Kidney glomerular epithelial cell (primary cell): ENCODE measurements at regions not wholly inside any gene's neighbourhood (a gene's known extent, or its start where the extent isn't known, plus 50 kb on each side); places are given as distances from the start of the nearest gene placed in this dataset.

Experiments used
- DNase-seq: peaks from one replicate; lab custom pipeline; 2025; lab: John Stamatoyannopoulos, UW

DNA sequence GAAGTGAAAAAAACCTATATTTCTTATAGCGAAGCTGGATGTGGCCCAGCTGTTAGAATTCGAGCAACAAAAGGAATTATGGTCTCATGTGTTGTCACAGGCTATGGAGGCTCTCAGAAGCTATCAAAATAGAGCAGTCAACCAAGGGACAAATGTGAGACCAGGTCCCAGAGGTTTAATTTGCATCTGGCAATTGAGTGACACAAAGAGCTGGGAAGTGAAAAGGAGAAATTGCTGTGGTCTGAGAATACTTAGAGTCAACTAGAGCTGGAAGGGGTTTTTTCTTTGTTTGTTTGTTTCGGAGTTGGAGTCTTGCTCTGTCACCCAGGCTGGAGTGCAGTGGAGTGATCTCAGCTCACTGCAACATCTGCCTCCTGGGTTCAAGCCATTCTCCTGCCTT lies 61.3 kb upstream of the SMAD3 start:
- no peak for DNase-seq

DNA sequence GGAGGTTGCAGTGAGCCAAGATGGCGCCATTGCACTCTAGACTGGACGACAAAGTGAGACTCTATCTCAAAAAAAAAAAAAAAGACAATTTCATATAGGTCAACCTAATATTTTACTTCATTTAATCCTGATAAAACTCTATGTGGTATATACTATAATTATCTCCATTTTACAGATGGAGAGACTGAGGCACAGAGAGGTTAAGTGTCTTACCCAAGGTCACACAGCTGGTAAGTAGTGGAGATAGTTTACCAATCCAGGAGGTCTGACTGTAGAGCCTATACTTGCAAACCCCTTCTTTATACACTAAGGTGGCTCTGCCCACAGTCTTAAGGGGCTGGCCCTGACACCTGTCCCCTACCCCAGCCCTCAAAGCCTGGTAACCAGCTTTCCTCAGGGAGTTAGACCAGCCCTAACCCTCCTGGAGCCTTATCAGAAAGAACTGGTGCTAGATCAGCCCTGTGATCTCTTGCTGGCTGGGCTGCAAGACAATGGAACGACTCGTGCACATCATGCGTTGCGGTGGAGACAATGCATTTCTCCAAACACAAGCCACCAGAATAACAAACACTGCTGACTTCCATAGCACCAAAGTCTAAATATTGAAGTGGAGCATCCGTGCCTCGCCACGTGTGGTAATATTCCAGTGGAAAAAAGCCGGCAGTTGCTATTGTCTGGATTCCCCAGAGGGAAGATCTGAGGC lies 60.0 kb upstream of the SMAD3 start:
- DNase-seq: no peak

DNA sequence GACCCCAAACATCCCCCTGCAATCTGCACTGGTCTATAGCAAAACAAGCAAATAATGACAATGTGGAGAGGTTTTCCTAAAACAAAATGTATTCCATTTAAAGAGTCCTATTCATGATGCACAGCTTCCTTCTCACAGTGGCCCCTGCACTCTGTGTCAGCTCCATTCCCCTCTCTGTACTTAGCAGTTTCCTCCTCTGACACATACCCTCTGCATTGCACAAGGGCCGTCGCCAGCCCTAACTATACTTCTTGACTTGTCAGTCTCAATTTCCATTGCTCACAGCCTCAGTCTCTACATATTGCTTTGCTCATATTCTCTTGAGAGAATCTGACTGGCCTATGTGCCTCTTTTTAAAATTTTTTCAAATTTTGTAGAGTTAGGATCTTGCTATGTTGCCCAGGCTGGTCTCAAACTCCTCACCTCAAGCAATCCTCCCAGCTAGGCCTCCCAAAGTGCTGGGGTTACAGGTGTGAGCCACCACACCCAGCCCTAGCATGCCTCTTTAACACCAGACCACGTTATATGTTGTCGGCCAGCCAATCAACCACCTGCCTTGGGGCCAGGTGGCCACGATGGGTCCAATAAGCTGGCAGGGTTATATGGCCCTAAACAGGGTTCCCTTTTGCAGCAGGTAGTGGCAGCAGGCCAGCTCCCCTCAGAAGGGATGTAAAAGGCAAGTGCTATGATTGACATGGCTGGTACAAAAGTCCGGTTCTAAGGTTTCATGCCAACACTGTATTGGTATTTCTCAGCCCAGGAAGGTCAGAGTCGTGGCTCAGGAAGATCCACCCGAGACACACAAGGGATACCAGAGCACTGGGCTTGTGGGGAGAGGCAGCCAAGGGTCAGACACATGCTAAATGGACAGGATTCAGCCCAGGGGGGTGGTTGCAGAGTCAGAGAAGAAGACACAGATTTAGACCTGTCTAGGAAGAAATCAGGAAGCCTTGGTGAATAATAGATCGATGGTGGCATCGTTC lies 59.0 kb upstream of the SMAD3 start:
- no peak for DNase-seq

DNA sequence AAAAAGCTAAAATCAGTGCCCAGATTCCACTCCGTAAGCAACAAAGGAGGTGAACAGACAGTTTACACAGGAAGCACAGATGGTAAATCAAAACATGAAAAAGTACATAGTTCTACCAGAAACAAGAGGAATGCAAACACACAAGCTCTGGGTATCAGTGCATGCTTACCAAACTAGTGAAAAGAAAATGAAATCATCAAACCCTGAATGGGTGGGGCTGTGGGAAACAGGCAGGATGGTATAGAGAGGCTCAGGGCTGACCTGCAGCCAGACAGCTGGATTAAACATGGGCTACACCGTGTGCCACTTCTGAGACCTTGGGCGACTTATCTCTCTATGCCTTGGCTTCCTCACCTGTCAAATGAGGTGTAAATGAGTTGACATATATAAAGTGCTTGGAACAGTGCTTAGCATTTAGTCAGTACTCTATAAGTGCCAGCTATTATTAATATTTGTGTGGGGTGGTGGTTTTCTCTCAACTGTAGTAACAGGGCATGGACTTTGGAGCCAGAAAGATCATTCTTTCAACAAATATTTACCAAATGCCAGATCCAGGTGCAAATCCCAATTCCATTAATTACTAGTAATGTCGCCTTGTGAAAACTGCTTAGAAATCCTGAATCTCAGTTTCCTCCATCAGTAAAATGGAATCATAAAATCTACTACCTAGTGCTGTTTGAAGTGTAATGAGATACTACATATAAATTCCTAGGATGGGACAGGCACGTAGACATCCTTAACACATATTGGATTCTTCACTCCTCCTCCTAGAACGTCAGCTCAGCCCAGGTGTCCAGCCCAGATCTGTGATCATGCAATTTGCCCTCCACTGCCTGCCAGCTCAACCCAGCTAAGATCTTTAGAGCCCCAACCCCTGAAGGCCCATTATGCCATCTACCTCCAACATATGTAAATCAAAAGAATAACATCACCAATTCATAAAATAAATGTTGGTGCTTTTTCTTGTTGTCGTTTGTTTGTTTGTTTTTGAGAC lies 55.5 kb upstream of the SMAD3 start:
- DNase-seq: no peak

DNA sequence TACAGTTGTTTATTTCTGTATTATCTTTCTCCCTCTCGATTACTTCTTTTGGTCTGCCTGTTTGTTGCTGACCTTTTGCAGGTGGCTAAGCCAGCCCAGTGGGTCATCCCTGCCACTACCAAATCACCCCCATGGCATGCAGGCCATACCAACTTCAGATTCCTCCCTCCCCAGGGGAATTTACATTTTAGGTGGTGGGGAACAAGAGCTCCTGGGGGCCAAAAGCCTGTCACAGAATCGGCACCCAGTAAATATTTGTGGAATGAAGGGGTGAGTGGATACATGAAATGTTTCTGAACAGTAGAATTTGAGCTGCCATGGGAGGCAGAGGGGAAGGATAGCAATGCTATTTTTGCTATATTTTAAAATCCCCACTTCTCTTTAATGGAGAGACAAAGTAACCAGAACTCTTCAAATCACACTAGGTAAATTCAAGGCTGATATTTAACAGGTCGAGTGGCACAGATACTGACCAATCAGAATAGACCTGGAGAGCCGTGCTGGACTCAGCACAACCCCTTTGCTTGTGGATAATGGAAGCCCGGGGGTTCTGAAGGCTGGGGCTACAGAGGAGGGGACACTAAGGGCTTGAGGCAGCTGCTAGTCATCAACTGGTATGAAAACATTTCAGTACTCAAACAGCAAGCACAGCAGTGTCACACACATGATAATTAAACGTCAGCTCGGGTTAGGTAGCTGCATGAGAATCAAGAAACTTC lies 54.3 kb upstream of the SMAD3 start:
- no peak for DNase-seq

DNA sequence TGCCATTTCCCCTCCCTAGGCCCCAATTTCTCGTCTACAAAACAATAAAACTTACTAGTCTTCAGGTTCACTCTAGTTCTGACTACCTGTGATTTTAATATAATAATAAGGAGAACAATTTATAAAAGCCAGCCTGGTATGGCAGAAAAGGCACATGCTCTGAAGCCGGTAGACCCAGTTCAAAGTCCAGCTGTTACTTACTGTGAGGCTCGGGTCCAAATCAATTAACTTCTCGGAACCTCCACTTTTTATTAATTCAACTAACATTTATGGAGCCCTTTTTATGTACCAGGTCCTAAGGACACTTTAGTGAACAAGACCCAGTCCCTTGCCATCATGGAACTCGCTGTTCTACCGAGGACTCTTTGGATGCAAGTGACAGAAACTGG lies 53.8 kb upstream of the SMAD3 start:
- no peak for DNase-seq

DNA sequence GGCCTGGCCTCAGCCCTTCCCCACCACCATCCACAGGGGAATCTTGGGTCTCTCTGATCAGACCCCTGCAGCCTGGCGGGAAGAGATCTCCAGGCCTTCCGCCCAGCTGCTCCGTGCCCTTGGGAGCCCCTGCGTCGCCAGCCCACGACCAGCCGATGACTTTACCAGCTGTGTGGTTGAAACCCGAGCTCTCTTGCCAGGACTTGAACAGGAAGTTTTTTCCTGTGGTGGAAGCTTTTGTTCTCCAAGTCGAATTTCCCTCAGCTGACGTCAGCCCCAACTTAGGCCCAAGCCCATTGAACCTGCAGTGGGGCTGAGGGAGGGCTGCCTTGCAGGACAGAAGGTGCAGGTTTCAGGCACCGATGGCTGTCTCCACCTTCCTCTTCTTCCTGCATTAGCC lies 51.7 kb upstream of the SMAD3 start:
- DNase-seq: no peak
